ENCODE measurements at regions not wholly inside any gene's neighbourhood (a gene's known extent, or its start where the extent isn't known, plus 50 kb on each side); places are given as distances from the start of the nearest gene placed in this dataset.

GRCh38 chr6:102352552-102352951 lies 959.0 kb downstream of the GRIK2 start:
- no peaks in the 10 kb centered on the region for H3K36me3 Mint-ChIP-seq
- Histone ChIP-seq H3K9me3 (ENCODE audit: low read length) (no peaks in the 10 kb centered on the region), H3K27ac (ENCODE audit: low read depth, low read length) (no peak overlapping the region), H3K27me3 (ENCODE audit: insufficient read depth, low read length, poor library complexity, severe bottlenecking) (no peaks in the 10 kb centered on the region), H3K4me1 (ENCODE audit: insufficient read depth, low read length) (no peaks in the 10 kb centered on the region), H3K36me3 (ENCODE audit: insufficient read depth, low read length) (no peaks in the 10 kb centered on the region), H3K4me3 (ENCODE audit: low read length) (no peak overlapping the region)
- no peaks in the 10 kb centered on the region for H3K4me1 Mint-ChIP-seq
- H3K4me3 Mint-ChIP-seq, result no peak overlapping the region
- ChIA-PET CTCF (no interaction called here), POLR2A (no interaction called here)
- peaks cover 0 to 23% (median 2%) of the 10 kb centered on the region in 5 donors for H3K9me3 Mint-ChIP-seq
- no peak for DNase-seq
- H3K27ac Mint-ChIP-seq, result peak overlapping the region in 1 of 8 donors; percentile 15
- no peaks in the 10 kb centered on the region for H3K27me3 Mint-ChIP-seq

GRCh38 chr6:102344769-102345168 lies 951.3 kb downstream of the GRIK2 start:
- no peaks in the 10 kb centered on the region for H3K36me3 ChIP-seq (ENCODE audit: insufficient read depth, low read length)
- Mint-ChIP-seq H3K4me3 (no peak overlapping the region), H3K27me3 (no peaks in the 10 kb centered on the region), H3K27ac (no peak overlapping the region), H3K36me3 (no peaks in the 10 kb centered on the region), H3K9me3 (peaks cover 0 to 8% (median 4%) of the 10 kb centered on the region in 5 donors), H3K4me1 (no peaks in the 10 kb centered on the region)
- H3K27me3 ChIP-seq (ENCODE audit: insufficient read depth, low read length, poor library complexity, severe bottlenecking), result no peaks in the 10 kb centered on the region
- no peak overlapping the region for H3K4me3 ChIP-seq (ENCODE audit: low read length)
- ChIA-PET POLR2A (no interaction called here), CTCF (no interaction called here)
- no peak overlapping the region for H3K27ac ChIP-seq (ENCODE audit: low read depth, low read length)
- H3K9me3 ChIP-seq (ENCODE audit: low read length), result no peaks in the 10 kb centered on the region
- no peaks in the 10 kb centered on the region for H3K4me1 ChIP-seq (ENCODE audit: insufficient read depth, low read length)
- DNase-seq, result no peak

GRCh38 chr6:102340311-102340710 lies 946.8 kb downstream of the GRIK2 start:
- no peaks in the 10 kb centered on the region for H3K27me3 Mint-ChIP-seq
- H3K4me1 Mint-ChIP-seq, result no peaks in the 10 kb centered on the region
- DNase-seq, result no peak
- ChIA-PET POLR2A (no interaction called here), CTCF (no interaction called here)
- no peak overlapping the region for H3K27ac Mint-ChIP-seq
- Histone ChIP-seq H3K27ac (ENCODE audit: low read depth, low read length) (no peak overlapping the region), H3K4me3 (ENCODE audit: low read length) (no peak overlapping the region), H3K36me3 (ENCODE audit: insufficient read depth, low read length) (no peaks in the 10 kb centered on the region), H3K4me1 (ENCODE audit: insufficient read depth, low read length) (no peaks in the 10 kb centered on the region), H3K9me3 (ENCODE audit: low read length) (no peaks in the 10 kb centered on the region), H3K27me3 (ENCODE audit: insufficient read depth, low read length, poor library complexity, severe bottlenecking) (no peaks in the 10 kb centered on the region)
- peaks cover 0 to 6% (median 0%) of the 10 kb centered on the region in 5 donors for H3K9me3 Mint-ChIP-seq
- no peak overlapping the region for H3K4me3 Mint-ChIP-seq
- H3K36me3 Mint-ChIP-seq, result no peaks in the 10 kb centered on the region

- Mint-ChIP-seq H3K4me1 (no peaks in the 10 kb centered on the region), H3K27me3 (no peaks in the 10 kb centered on the region), H3K27ac (no peak overlapping the region), H3K9me3 (peaks cover 0 to 12% (median 2%) of the 10 kb centered on the region in 5 donors), H3K4me3 (no peak overlapping the region), H3K36me3 (no peaks in the 10 kb centered on the region)
- H3K36me3 ChIP-seq (ENCODE audit: insufficient read depth, low read length), result no peaks in the 10 kb centered on the region
- no peaks in the 10 kb centered on the region for H3K4me1 ChIP-seq (ENCODE audit: insufficient read depth, low read length)
- DNase-seq, result no peak
- no peaks in the 10 kb centered on the region for H3K27me3 ChIP-seq (ENCODE audit: insufficient read depth, low read length, poor library complexity, severe bottlenecking)
- ChIA-PET CTCF (no interaction called here), POLR2A (no interaction called here)
- no peak overlapping the region for H3K4me3 ChIP-seq (ENCODE audit: low read length)
- no peak overlapping the region for H3K27ac ChIP-seq (ENCODE audit: low read depth, low read length)
- no peaks in the 10 kb centered on the region for H3K9me3 ChIP-seq (ENCODE audit: low read length)
Measured at GRCh38 chr6:102333736-102334135, 940.2 kb downstream of the GRIK2 start.

- Histone ChIP-seq H3K4me1 (ENCODE audit: insufficient read depth, low read length) (no peaks in the 10 kb centered on the region), H3K36me3 (ENCODE audit: insufficient read depth, low read length) (no peaks in the 10 kb centered on the region), H3K27ac (ENCODE audit: low read depth, low read length) (no peak overlapping the region), H3K4me3 (ENCODE audit: low read length) (no peak overlapping the region), H3K9me3 (ENCODE audit: low read length) (no peaks in the 10 kb centered on the region), H3K27me3 (ENCODE audit: insufficient read depth, low read length, poor library complexity, severe bottlenecking) (no peaks in the 10 kb centered on the region)
- H3K4me1 Mint-ChIP-seq, result no peaks in the 10 kb centered on the region
- H3K27ac Mint-ChIP-seq, result no peak overlapping the region
- ChIA-PET CTCF (no interaction called here), POLR2A (no interaction called here)
- H3K27me3 Mint-ChIP-seq, result no peaks in the 10 kb centered on the region
- H3K36me3 Mint-ChIP-seq, result no peaks in the 10 kb centered on the region
- peaks cover 0 to 26% (median 3%) of the 10 kb centered on the region in 5 donors for H3K9me3 Mint-ChIP-seq
- H3K4me3 Mint-ChIP-seq, result no peak overlapping the region
- DNase-seq, result no peak
Measured at GRCh38 chr6:102327697-102328225, 934.3 kb downstream of the GRIK2 start.

- H3K9me3 ChIP-seq (ENCODE audit: low read length), result no peaks in the 10 kb centered on the region
- H3K27ac ChIP-seq (ENCODE audit: low read depth, low read length), result no peak overlapping the region
- H3K4me1 ChIP-seq (ENCODE audit: insufficient read depth, low read length), result no peaks in the 10 kb centered on the region
- no peak overlapping the region for H3K4me3 ChIP-seq (ENCODE audit: low read length)
- Mint-ChIP-seq H3K27me3 (no peaks in the 10 kb centered on the region), H3K27ac (no peak overlapping the region), H3K36me3 (peaks cover 0 to 1% (median 0%) of the 10 kb centered on the region in 3 donors), H3K4me3 (no peak overlapping the region), H3K9me3 (peaks cover 0 to 17% (median 3%) of the 10 kb centered on the region in 5 donors), H3K4me1 (no peaks in the 10 kb centered on the region)
- ChIA-PET CTCF (no interaction called here), POLR2A (no interaction called here)
- no peak for DNase-seq
- H3K27me3 ChIP-seq (ENCODE audit: insufficient read depth, low read length, poor library complexity, severe bottlenecking), result no peaks in the 10 kb centered on the region
- H3K36me3 ChIP-seq (ENCODE audit: insufficient read depth, low read length), result no peaks in the 10 kb centered on the region
Measured at GRCh38 chr6:102313699-102314098, 920.2 kb downstream of the GRIK2 start.

GRCh38 chr6:102309700-102310099 lies 916.2 kb downstream of the GRIK2 start:
- H3K27me3 ChIP-seq (ENCODE audit: insufficient read depth, low read length, poor library complexity, severe bottlenecking), result no peaks in the 10 kb centered on the region
- no peak overlapping the region for H3K4me3 Mint-ChIP-seq
- no peak overlapping the region for H3K27ac ChIP-seq (ENCODE audit: low read depth, low read length)
- H3K36me3 Mint-ChIP-seq, result peaks cover 0 to 1% (median 0%) of the 10 kb centered on the region in 3 donors
- H3K9me3 Mint-ChIP-seq, result peaks cover 0 to 18% (median 6%) of the 10 kb centered on the region in 5 donors
- no peaks in the 10 kb centered on the region for H3K9me3 ChIP-seq (ENCODE audit: low read length)
- H3K4me3 ChIP-seq (ENCODE audit: low read length), result no peak overlapping the region
- H3K4me1 ChIP-seq (ENCODE audit: insufficient read depth, low read length), result no peaks in the 10 kb centered on the region
- H3K27ac Mint-ChIP-seq, result no peak overlapping the region
- H3K4me1 Mint-ChIP-seq, result no peaks in the 10 kb centered on the region
- no peaks in the 10 kb centered on the region for H3K27me3 Mint-ChIP-seq
- H3K36me3 ChIP-seq (ENCODE audit: insufficient read depth, low read length), result no peaks in the 10 kb centered on the region
- no peak for DNase-seq
- POLR2A ChIA-PET, result no interaction called here
- CTCF ChIA-PET, result no interaction called here

GRCh38 chr6:102300350-102300749 lies 906.8 kb downstream of the GRIK2 start:
- no peaks in the 10 kb centered on the region for H3K36me3 ChIP-seq (ENCODE audit: insufficient read depth, low read length)
- CTCF ChIA-PET, result no interaction called here
- H3K4me1 ChIP-seq (ENCODE audit: insufficient read depth, low read length), result no peaks in the 10 kb centered on the region
- Mint-ChIP-seq H3K9me3 (peaks cover 1 to 32% (median 5%) of the 10 kb centered on the region in 5 donors), H3K27ac (no peak overlapping the region), H3K4me1 (no peaks in the 10 kb centered on the region), H3K4me3 (no peak overlapping the region), H3K36me3 (no peaks in the 10 kb centered on the region), H3K27me3 (no peaks in the 10 kb centered on the region)
- no peak overlapping the region for H3K27ac ChIP-seq (ENCODE audit: low read depth, low read length)
- no peaks in the 10 kb centered on the region for H3K27me3 ChIP-seq (ENCODE audit: insufficient read depth, low read length, poor library complexity, severe bottlenecking)
- POLR2A ChIA-PET, result no interaction called here
- no peak overlapping the region for H3K4me3 ChIP-seq (ENCODE audit: low read length)
- H3K9me3 ChIP-seq (ENCODE audit: low read length), result no peaks in the 10 kb centered on the region
- no peak for DNase-seq

GRCh38 chr6:102298051-102298450 lies 904.5 kb downstream of the GRIK2 start:
- DNase-seq, result no peak
- no peaks in the 10 kb centered on the region for H3K36me3 ChIP-seq (ENCODE audit: insufficient read depth, low read length)
- H3K9me3 ChIP-seq (ENCODE audit: low read length), result no peaks in the 10 kb centered on the region
- no peak overlapping the region for H3K27ac ChIP-seq (ENCODE audit: low read depth, low read length)
- no peaks in the 10 kb centered on the region for H3K4me1 ChIP-seq (ENCODE audit: insufficient read depth, low read length)
- H3K4me3 ChIP-seq (ENCODE audit: low read length), result no peak overlapping the region
- no peaks in the 10 kb centered on the region for H3K27me3 ChIP-seq (ENCODE audit: insufficient read depth, low read length, poor library complexity, severe bottlenecking)
- no peak overlapping the region for H3K4me3 Mint-ChIP-seq
- peaks cover 2 to 23% (median 17%) of the 10 kb centered on the region in 5 donors for H3K9me3 Mint-ChIP-seq
- H3K36me3 Mint-ChIP-seq, result no peaks in the 10 kb centered on the region
- H3K27ac Mint-ChIP-seq, result no peak overlapping the region
- no peaks in the 10 kb centered on the region for H3K4me1 Mint-ChIP-seq
- H3K27me3 Mint-ChIP-seq, result no peaks in the 10 kb centered on the region
- CTCF ChIA-PET, result no interaction called here
- POLR2A ChIA-PET, result no interaction called here
